ENCODE measurements at regions not wholly inside any gene's neighbourhood (a gene's known extent, or its start where the extent isn't known, plus 50 kb on each side); places are given as distances from the start of the nearest gene placed in this dataset.

DNA sequence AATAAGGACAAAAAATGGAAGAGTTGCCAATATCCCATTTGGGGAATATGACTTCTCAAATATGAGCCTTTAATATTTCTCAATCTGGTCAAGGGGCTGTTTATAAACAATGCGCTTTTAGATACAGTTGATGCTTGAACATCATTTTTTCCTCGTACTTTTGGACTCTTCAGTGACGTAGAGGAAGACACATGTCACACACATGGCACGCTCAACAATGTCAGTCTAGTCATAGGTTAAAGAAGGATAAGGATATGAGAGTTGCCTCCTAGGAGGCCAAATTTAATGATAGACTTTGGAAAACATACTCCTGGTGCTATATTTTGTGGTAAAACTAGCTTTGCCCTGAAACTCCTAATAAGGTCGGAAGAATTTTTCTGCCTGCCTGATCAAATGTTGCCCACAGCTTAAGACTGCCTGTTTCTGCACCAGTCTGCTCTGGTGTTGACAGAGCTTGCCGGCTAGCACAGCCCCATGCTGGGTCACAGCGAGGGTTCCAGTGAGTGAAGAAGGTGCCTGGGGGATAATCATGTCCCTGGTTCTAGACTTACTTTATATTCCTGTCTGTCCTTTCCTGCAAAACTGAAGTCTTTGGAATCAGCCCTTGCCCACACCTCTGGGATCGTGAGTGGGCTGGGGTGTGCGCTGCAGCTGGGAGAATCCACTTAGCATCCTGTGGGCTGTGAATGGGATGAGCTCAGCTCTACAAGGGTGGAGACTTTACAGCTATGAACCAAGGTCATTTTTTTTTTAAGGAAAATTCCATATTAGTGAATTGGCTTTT is 230.8 kb upstream of the IRX4 start:
- TF ChIP-seq, protein P1, sequence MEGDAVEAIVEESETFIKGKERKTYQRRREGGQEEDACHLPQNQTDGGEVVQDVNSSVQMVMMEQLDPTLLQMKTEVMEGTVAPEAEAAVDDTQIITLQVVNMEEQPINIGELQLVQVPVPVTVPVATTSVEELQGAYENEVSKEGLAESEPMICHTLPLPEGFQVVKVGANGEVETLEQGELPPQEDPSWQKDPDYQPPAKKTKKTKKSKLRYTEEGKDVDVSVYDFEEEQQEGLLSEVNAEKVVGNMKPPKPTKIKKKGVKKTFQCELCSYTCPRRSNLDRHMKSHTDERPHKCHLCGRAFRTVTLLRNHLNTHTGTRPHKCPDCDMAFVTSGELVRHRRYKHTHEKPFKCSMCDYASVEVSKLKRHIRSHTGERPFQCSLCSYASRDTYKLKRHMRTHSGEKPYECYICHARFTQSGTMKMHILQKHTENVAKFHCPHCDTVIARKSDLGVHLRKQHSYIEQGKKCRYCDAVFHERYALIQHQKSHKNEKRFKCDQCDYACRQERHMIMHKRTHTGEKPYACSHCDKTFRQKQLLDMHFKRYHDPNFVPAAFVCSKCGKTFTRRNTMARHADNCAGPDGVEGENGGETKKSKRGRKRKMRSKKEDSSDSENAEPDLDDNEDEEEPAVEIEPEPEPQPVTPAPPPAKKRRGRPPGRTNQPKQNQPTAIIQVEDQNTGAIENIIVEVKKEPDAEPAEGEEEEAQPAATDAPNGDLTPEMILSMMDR (IDR thresholded peaks at IDR 0.05; ENCODE audit: insufficient read depth, low read depth, low read length), result no peak
- no peak for TF ChIP-seq EZH2 (IDR thresholded peaks at IDR 0.05; ENCODE audit: insufficient read depth, low read length)

Measured in astrocyte (in vitro differentiated cells and primary cell).